HepG2 (cell line): ENCODE measurements at regions not wholly inside any gene's neighbourhood (a gene's known extent, or its start where the extent isn't known, plus 50 kb on each side); places are given as distances from the start of the nearest gene placed in this dataset.

Source experiments
- ATAC-seq: fragments of 200-7000 bp; cut with Tn5 transposase; 3 replicates; pipeline ENCODE4 v1.9.1; 2020; ENCODE audit warnings: mild to moderate bottlenecking, moderate library complexity
- BruUV-seq: library from RNA; stranded (reverse); fragments of 400-500 nt; replicated peaks from 2 replicates; lab custom pipeline; 2021; lab: Mats Ljungman, UMichigan
- CTCF ChIA-PET: fragments of 300-600 bp; formaldehyde crosslinking; extraction: SDS; loops from one replicate; lab custom pipeline; 2021; ENCODE audit warnings: low total read pairs, inconsistent platforms, low intra/inter-chr PET ratio; lab: Yijun Ruan, JAX
- POLR2A ChIA-PET: fragments of 350-600 bp; sonication (Branson Sonifier 250); formaldehyde crosslinking; loops from one replicate; lab custom pipeline; 2020; ENCODE audit warnings: antibody characterized with exemption, inconsistent platforms; lab: Yijun Ruan, JAX
- DNase-seq: peaks from one replicate; pipeline ENCODE4 v3.0.0-alpha.2; 2015; ENCODE audit warnings: low spot score
- FAIRE-seq: peaks from 3 replicates; lab custom pipeline; 2011; peaks lifted over from hg19 to GRCh38; lab: Jason Lieb, UNC
- H2AFZ ChIP-seq: one replicate; pipeline ENCODE4 v1.6.1; 2011; ENCODE audit warnings: low read length, inconsistent platforms
- H3K27ac ChIP-seq: fragments of 300-600 bp; 3 replicates; pipeline ENCODE4 v1.8.0; 2011; ENCODE audit warnings: mixed run types, mild to moderate bottlenecking, mixed read lengths, low read length, inconsistent platforms; ENCODE audit not compliant: insufficient read depth; ENCODE audit errors: extremely low read length
- H3K27me3 ChIP-seq, 2 experiments: fragments of 200-600 bp in 1 of 2; 2 replicates in 1 of 2; 3 replicates in 1 of 2; pipeline versions ENCODE4 v1.6.0 to v1.8.0; 2011; ENCODE audit warnings: low read length in 2 of 2, mild to moderate bottlenecking in 2 of 2, moderate library complexity in 2 of 2, inconsistent platforms in 1 of 2; ENCODE audit not compliant: insufficient read depth in 2 of 2, control insufficient read depth in 1 of 2
- H3K36me3 ChIP-seq, 2 experiments: fragments of 200-600 bp in 1 of 2; replicated peaks in 1 of 2; 2 replicates in 1 of 2; 3 replicates in 1 of 2; pipeline versions ENCODE4 v1.5.1 to v1.8.0; 2011; ENCODE audit warnings: low read length in 2 of 2, inconsistent platforms in 1 of 2; ENCODE audit not compliant: insufficient read depth in 2 of 2, control insufficient read depth in 1 of 2
- H3K4me1 ChIP-seq: 2 replicates; pipeline ENCODE4 v1.5.1; 2012; ENCODE audit warnings: low read length, inconsistent platforms; ENCODE audit not compliant: insufficient read depth
- H3K4me2 ChIP-seq: 2 replicates; pipeline ENCODE4 v1.6.0; 2011; ENCODE audit warnings: low read depth, low read length, inconsistent platforms
- H3K4me3 ChIP-seq, 3 experiments: fragments of 200-600 bp in 1 of 3; sonication (generic), shearing (Covaris generic) in 1 of 3; replicated peaks in 1 of 3; 2 replicates each; pipeline ENCODE4 v1.5.1; 2011 to 2016; ENCODE audit warnings: low read length in 3 of 3, inconsistent platforms in 2 of 3, low read depth in 2 of 3, mild to moderate bottlenecking in 2 of 3, control low read depth in 1 of 3, mixed read lengths in 1 of 3; ENCODE audit not compliant: insufficient read depth in 1 of 3
- H3K79me2 ChIP-seq: one replicate; pipeline ENCODE4 v1.6.1; 2011; ENCODE audit warnings: low read length, inconsistent platforms; ENCODE audit not compliant: insufficient read depth
- H3K9ac ChIP-seq: 2 replicates; pipeline ENCODE4 v1.6.0; 2011; ENCODE audit warnings: mild to moderate bottlenecking, low read depth, low read length, inconsistent platforms; ENCODE audit not compliant: insufficient read depth
- H3K9me3 ChIP-seq: 2 replicates; pipeline ENCODE4 v1.5.1; 2012; ENCODE audit warnings: mild to moderate bottlenecking, low read length
- H4K20me1 ChIP-seq: 2 replicates; pipeline ENCODE4 v1.6.0; 2011; ENCODE audit warnings: inconsistent platforms, mild to moderate bottlenecking, low read length, moderate library complexity; ENCODE audit not compliant: insufficient read depth
- CREM ChIP-seq, 2 experiments: sonication (generic) in 1 of 2; formaldehyde crosslinking in 1 of 2; IDR thresholded peaks; 2 replicates each; pipeline versions ENCODE4 v1.4.0 to v1.6.1; 2016 to 2020; ENCODE audit warnings: antibody characterized with exemption in 1 of 2, mild to moderate bottlenecking in 1 of 2, missing genetic modification reagents in 1 of 2
- ERF ChIP-seq: IDR thresholded peaks from 2 replicates; pipeline ENCODE4 v1.6.1; 2018; ENCODE audit warnings: missing biosample characterization, missing genetic modification reagents
- KMT2B ChIP-seq: IDR thresholded peaks from 2 replicates; pipeline ENCODE4 v1.6.1; 2016; ENCODE audit warnings: missing genetic modification reagents, missing compliant biosample characterization
- MAFK ChIP-seq, 2 experiments: IDR thresholded peaks in 1 of 2; conservative IDR thresholded peaks in 1 of 2; 2 replicates each; pipeline ENCODE4 v1.6.1; 2011; ENCODE audit warnings: improper control_type of control experiment in 2 of 2, low read length in 2 of 2
- NAIF1 ChIP-seq: sonication (generic); formaldehyde crosslinking; IDR thresholded peaks from 2 replicates; pipeline ENCODE4 v1.5.0; 2020; ENCODE audit warnings: mild to moderate bottlenecking, missing genetic modification reagents, borderline replicate concordance
- NCOA5 ChIP-seq: sonication (generic); formaldehyde crosslinking; IDR thresholded peaks from 2 replicates; pipeline ENCODE4 v1.4.0; 2020; ENCODE audit warnings: missing genetic modification reagents
- NCOR1 ChIP-seq: fragments of 200-600 bp; sonication (generic); IDR thresholded peaks from 2 replicates; pipeline ENCODE4 v1.7.0; 2017; ENCODE audit warnings: antibody characterized with exemption, low read length, borderline replicate concordance
- NFATC3 ChIP-seq: sonication (generic); formaldehyde crosslinking; IDR thresholded peaks from 2 replicates; pipeline ENCODE4 v1.5.1; 2020; ENCODE audit warnings: mild to moderate bottlenecking, missing genetic modification reagents
- RXRB ChIP-seq: IDR thresholded peaks from 2 replicates; pipeline ENCODE4 v1.6.1; 2016; ENCODE audit warnings: borderline replicate concordance, missing genetic modification reagents, missing compliant biosample characterization
- SP1 ChIP-seq, 2 experiments: fragments of 450-650 bp in 1 of 2; sonication (generic) in 1 of 2; formaldehyde crosslinking in 1 of 2; IDR thresholded peaks; 2 replicates each; pipeline versions ENCODE4 v1.4.0 to v1.6.1; 2016 to 2020; ENCODE audit warnings: missing genetic modification reagents in 1 of 2
- TAF1 ChIP-seq: sonication (generic); formaldehyde crosslinking; IDR thresholded peaks from 2 replicates; pipeline ENCODE4 v1.4.0; 2020; ENCODE audit warnings: missing genetic modification reagents
- ZFYVE20 ChIP-seq: sonication (generic); formaldehyde crosslinking; IDR thresholded peaks from 2 replicates; pipeline ENCODE4 v1.8.0; 2023; ENCODE audit warnings: low read depth, mild to moderate bottlenecking, moderate library complexity, missing genetic modification reagents, borderline replicate concordance
- ZKSCAN5 ChIP-seq: sonication (generic); formaldehyde crosslinking; IDR thresholded peaks from 2 replicates; pipeline ENCODE4 v1.5.1; 2020; ENCODE audit warnings: mild to moderate bottlenecking, missing genetic modification reagents
- ZNF552 ChIP-seq: sonication (generic); formaldehyde crosslinking; IDR thresholded peaks from 2 replicates; pipeline ENCODE4 v1.9.0; 2022; ENCODE audit warnings: missing genetic modification reagents, mild to moderate bottlenecking, borderline replicate concordance
- ZNF598 ChIP-seq: sonication (generic); formaldehyde crosslinking; IDR thresholded peaks from 2 replicates; pipeline ENCODE4 v1.5.1; 2020; ENCODE audit warnings: mild to moderate bottlenecking, missing genetic modification reagents, borderline replicate concordance
- ZNF703 ChIP-seq: sonication (generic); formaldehyde crosslinking; IDR thresholded peaks from 2 replicates; pipeline ENCODE4 v1.5.1; 2020; ENCODE audit warnings: missing genetic modification reagents, mild to moderate bottlenecking, moderate library complexity, borderline replicate concordance
- ZSCAN31 ChIP-seq: sonication (generic); formaldehyde crosslinking; IDR thresholded peaks from 2 replicates; pipeline ENCODE4 v1.5.0; 2020; ENCODE audit warnings: low read depth, mild to moderate bottlenecking, missing genetic modification reagents
- WGBS: methylation state at CpG from one replicate; pipeline ENCODE4 v1.1.6; 2017; ENCODE audit warnings: low lambda C conversion rate; 5-methylcytosine and 5-hydroxymethylcytosine counted together
- in situ Hi-C: cut with HindIII; loops from 2 replicates; pipeline ENCODE4 v1.10.0; 2017; ENCODE audit warnings: low pct_unique_long_range_greater_than_20kb; ENCODE audit not compliant: extremely low pct_ligation_motif_present
- intact Hi-C: fragments of 100-400 bp; cut with micrococcal nuclease; formaldehyde crosslinking; loops from one replicate; pipeline ENCODE4 v1.10.0; 2022; ENCODE audit not compliant: unreplicated experiment
- TF ChIP-seq, protein P1 (sequence below): sonication (generic); formaldehyde crosslinking; IDR thresholded peaks from 2 replicates; pipeline ENCODE4 v1.5.1; 2020; ENCODE audit warnings: mild to moderate bottlenecking, missing genetic modification reagents, moderate library complexity
- TF ChIP-seq, protein P2 (sequence below): sonication (generic); formaldehyde crosslinking; conservative IDR thresholded peaks from 2 replicates; pipeline ENCODE4 v1.4.0; 2020; ENCODE audit warnings: missing genetic modification reagents
- TF ChIP-seq, protein P3 (sequence below): IDR thresholded peaks from 2 replicates; pipeline ENCODE4 v1.6.1; 2016; ENCODE audit warnings: missing genetic modification reagents, missing compliant biosample characterization

DNA sequence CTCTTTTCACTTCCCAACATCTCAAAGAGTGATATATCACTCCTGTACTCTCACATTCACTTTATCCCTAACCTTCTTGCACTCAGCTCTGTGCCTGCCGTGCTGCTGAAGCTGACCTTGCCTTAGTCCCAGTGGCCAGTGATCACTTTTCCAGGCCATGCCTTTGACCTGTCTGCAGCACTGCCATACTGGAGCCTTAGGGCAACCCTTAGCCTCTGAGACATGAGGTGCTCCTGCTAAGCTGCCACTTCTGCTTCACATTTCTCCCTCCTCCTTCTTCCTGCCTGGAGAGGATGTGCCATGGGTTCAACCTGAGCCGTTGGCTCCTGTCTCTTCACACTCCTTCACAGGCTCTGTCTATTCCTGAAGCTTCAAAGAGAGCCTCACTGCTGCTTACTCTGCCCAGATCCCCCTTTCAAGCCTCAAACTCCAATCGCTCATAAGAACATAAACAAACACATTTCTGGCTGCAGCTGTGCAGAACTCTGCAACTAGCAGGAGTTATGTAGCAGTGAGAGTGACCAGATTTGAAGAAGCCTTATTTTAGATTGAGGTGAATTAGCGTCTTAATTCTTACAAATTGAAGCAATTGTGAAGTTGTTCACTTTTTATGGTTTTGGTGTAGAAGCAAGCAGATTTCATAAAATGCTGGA, 716.2 kb upstream of the FANCL start:
- ATAC-seq (no peak; the same call in 2 of the 3 replicates), DNase-seq (no peak), FAIRE-seq (no peak)
- intact Hi-C loops, result no loop called here
- Histone ChIP-seq H3K4me3 (no peak overlapping the region), H3K27me3 (peaks cover 0 to 5% of the 10 kb centered on the region in 2 experiments; a peak in 1 of 5 replicates), H3K79me2 (no peaks in the 10 kb centered on the region), H3K4me2 (no peak overlapping the region), H4K20me1 (no peaks in the 10 kb centered on the region), H2AFZ (no peak overlapping the region), H3K4me1 (no peaks in the 10 kb centered on the region), H3K9ac (no peak overlapping the region), H3K27ac (no peak overlapping the region), H3K9me3 (no peaks in the 10 kb centered on the region), H3K36me3 (no peaks in the 10 kb centered on the region)
- TF ChIP-seq NCOA5 (no peak), NCOR1 (no peak), SP1 (IDR thresholded peaks at IDR 0.05) (no peak), SP1 (CRISPR knock-in tag; IDR thresholded peaks at IDR 0.05) (no peak), MAFK (conservative IDR thresholded peaks at IDR 0.05 in 1 of 2, IDR thresholded peaks at IDR 0.05 in 1 of 2; ENCODE audit: low read length in 2 of 2) (no peak), RXRB (CRISPR knock-in tag) (no peak), ZNF552 (CRISPR knock-in tag) (no peak), ZNF703 (CRISPR knock-in tag) (no peak), ZFYVE20 (no peak), ZSCAN31 (CRISPR knock-in tag) (no peak), ZKSCAN5 (CRISPR knock-in tag) (no peak), ERF (CRISPR knock-in tag) (no peak), ZNF598 (CRISPR knock-in tag) (no peak), NFATC3 (no peak), KMT2B (CRISPR knock-in tag) (no peak), TAF1 (no peak), CREM (IDR thresholded peaks at IDR 0.05) (no peak), CREM (CRISPR knock-in tag; IDR thresholded peaks at IDR 0.05) (no peak), NAIF1 (no peak)
- TF ChIP-seq, protein P1, sequence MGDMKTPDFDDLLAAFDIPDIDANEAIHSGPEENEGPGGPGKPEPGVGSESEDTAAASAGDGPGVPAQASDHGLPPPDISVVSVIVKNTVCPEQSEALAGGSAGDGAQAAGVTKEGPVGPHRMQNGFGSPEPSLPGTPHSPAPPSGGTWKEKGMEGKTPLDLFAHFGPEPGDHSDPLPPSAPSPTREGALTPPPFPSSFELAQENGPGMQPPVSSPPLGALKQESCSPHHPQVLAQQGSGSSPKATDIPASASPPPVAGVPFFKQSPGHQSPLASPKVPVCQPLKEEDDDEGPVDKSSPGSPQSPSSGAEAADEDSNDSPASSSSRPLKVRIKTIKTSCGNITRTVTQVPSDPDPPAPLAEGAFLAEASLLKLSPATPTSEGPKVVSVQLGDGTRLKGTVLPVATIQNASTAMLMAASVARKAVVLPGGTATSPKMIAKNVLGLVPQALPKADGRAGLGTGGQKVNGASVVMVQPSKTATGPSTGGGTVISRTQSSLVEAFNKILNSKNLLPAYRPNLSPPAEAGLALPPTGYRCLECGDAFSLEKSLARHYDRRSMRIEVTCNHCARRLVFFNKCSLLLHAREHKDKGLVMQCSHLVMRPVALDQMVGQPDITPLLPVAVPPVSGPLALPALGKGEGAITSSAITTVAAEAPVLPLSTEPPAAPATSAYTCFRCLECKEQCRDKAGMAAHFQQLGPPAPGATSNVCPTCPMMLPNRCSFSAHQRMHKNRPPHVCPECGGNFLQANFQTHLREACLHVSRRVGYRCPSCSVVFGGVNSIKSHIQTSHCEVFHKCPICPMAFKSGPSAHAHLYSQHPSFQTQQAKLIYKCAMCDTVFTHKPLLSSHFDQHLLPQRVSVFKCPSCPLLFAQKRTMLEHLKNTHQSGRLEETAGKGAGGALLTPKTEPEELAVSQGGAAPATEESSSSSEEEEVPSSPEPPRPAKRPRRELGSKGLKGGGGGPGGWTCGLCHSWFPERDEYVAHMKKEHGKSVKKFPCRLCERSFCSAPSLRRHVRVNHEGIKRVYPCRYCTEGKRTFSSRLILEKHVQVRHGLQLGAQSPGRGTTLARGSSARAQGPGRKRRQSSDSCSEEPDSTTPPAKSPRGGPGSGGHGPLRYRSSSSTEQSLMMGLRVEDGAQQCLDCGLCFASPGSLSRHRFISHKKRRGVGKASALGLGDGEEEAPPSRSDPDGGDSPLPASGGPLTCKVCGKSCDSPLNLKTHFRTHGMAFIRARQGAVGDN (CRISPR knock-in tag), result no peak
- TF ChIP-seq, protein P2, sequence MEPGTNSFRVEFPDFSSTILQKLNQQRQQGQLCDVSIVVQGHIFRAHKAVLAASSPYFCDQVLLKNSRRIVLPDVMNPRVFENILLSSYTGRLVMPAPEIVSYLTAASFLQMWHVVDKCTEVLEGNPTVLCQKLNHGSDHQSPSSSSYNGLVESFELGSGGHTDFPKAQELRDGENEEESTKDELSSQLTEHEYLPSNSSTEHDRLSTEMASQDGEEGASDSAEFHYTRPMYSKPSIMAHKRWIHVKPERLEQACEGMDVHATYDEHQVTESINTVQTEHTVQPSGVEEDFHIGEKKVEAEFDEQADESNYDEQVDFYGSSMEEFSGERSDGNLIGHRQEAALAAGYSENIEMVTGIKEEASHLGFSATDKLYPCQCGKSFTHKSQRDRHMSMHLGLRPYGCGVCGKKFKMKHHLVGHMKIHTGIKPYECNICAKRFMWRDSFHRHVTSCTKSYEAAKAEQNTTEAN (CRISPR knock-in tag), result no peak
- TF ChIP-seq, protein P3, sequence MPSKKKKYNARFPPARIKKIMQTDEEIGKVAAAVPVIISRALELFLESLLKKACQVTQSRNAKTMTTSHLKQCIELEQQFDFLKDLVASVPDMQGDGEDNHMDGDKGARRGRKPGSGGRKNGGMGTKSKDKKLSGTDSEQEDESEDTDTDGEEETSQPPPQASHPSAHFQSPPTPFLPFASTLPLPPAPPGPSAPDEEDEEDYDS (CRISPR knock-in tag), result no peak
- 7% methylated on average over 4 of the region's 4 CpGs for WGBS
- ChIA-PET POLR2A (no interaction called here), CTCF (no interaction called here)
- in situ Hi-C loops, result no loop called here
- BruUV-seq, result no TSS peak
